ENCODE measurements at regions not wholly inside any gene's neighbourhood (a gene's known extent, or its start where the extent isn't known, plus 50 kb on each side); places are given as distances from the start of the nearest gene placed in this dataset.

DNA sequence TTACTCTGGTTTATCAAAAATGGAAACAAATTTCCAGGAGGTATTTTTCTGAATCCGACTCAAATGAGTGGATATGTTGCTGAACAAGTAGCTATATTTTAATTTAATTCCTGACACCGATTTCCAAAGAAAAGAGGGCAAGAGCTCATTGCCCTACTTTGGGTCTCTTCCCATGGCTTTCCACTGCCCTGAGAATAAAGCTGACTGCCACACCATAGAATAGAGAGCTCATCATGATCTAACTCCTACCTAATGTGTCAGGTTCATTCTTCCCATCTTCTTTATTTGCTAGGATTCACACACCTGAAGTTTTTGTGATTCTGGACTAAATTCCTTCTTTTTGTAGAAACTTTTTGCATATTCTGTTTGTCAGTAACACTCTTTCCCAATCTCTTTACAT lies 792.1 kb downstream of the DTWD2 start:
- H3K27me3 ChIP-seq (ENCODE audit: low read depth, low read length), result no peaks in the 10 kb centered on the region
- TF ChIP-seq, protein P1, sequence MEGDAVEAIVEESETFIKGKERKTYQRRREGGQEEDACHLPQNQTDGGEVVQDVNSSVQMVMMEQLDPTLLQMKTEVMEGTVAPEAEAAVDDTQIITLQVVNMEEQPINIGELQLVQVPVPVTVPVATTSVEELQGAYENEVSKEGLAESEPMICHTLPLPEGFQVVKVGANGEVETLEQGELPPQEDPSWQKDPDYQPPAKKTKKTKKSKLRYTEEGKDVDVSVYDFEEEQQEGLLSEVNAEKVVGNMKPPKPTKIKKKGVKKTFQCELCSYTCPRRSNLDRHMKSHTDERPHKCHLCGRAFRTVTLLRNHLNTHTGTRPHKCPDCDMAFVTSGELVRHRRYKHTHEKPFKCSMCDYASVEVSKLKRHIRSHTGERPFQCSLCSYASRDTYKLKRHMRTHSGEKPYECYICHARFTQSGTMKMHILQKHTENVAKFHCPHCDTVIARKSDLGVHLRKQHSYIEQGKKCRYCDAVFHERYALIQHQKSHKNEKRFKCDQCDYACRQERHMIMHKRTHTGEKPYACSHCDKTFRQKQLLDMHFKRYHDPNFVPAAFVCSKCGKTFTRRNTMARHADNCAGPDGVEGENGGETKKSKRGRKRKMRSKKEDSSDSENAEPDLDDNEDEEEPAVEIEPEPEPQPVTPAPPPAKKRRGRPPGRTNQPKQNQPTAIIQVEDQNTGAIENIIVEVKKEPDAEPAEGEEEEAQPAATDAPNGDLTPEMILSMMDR (IDR thresholded peaks at IDR 0.05; ENCODE audit: low read depth, low read length), result no peak
- TF ChIP-seq EZH2phosphoT487 (IDR thresholded peaks at IDR 0.05; ENCODE audit: low read depth), result no peak
- H3K9me3 ChIP-seq (ENCODE audit: insufficient read depth, low read length), result no peaks in the 10 kb centered on the region
- H2AFZ ChIP-seq (ENCODE audit: low read depth, low read length), result no peak overlapping the region
- no peaks in the 10 kb centered on the region for H3K36me3 ChIP-seq (replicated peaks; ENCODE audit: low read depth, low read length)
- H3K4me1 ChIP-seq (ENCODE audit: low read length), result peaks cover 9% of the 10 kb centered on the region
- no peaks in the 10 kb centered on the region for H3K79me2 ChIP-seq (ENCODE audit: low read length)
- no peak overlapping the region for H3K4me2 ChIP-seq (ENCODE audit: low read length)
- H3K9ac ChIP-seq (ENCODE audit: low read length), result no peak overlapping the region
- no peak overlapping the region for H3K4me3 ChIP-seq (ENCODE audit: low read length)
- H3K27ac ChIP-seq (ENCODE audit: low read length), result no peak overlapping the region
- H4K20me1 ChIP-seq (ENCODE audit: insufficient read depth, low read length), result no peaks in the 10 kb centered on the region

DNA sequence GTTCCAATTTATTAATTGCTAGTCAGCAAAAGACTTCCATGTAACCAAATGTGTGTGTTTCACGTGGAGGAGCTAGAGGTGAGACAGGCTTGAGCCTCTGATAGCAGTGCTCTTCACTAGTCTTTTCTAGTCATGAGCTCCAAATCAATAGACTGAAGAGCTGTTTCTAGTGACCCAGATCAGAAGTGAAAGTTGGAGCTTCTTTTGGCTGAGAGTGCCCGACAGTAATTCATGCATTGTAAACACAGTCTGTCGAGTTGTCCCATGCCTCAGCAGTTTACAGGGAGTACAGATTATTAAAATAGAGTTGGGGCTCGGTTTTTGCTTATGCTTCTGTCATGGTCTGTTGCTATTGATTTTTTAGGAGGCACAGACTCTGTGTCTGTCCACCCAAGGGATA lies 793.1 kb downstream of the DTWD2 start:
- Histone ChIP-seq H3K27ac (ENCODE audit: low read length) (no peak overlapping the region), H2AFZ (ENCODE audit: low read depth, low read length) (peak overlapping the region; percentile 86; the same call in 1 of the 2 replicates), H3K4me3 (ENCODE audit: low read length) (peak overlapping the region; percentile 56), H3K36me3 (replicated peaks; ENCODE audit: low read depth, low read length) (no peaks in the 10 kb centered on the region), H3K4me1 (ENCODE audit: low read length) (peaks cover 9% of the 10 kb centered on the region), H3K27me3 (ENCODE audit: low read depth, low read length) (no peaks in the 10 kb centered on the region), H3K79me2 (ENCODE audit: low read length) (no peaks in the 10 kb centered on the region), H3K4me2 (ENCODE audit: low read length) (peak overlapping the region; percentile 65), H3K9ac (ENCODE audit: low read length) (peak overlapping the region; percentile 44), H4K20me1 (ENCODE audit: insufficient read depth, low read length) (no peaks in the 10 kb centered on the region), H3K9me3 (ENCODE audit: insufficient read depth, low read length) (no peaks in the 10 kb centered on the region)
- TF ChIP-seq, protein P1 (IDR thresholded peaks at IDR 0.05; ENCODE audit: low read depth, low read length), result no peak
- TF ChIP-seq EZH2phosphoT487 (IDR thresholded peaks at IDR 0.05; ENCODE audit: low read depth), result no peak

DNA sequence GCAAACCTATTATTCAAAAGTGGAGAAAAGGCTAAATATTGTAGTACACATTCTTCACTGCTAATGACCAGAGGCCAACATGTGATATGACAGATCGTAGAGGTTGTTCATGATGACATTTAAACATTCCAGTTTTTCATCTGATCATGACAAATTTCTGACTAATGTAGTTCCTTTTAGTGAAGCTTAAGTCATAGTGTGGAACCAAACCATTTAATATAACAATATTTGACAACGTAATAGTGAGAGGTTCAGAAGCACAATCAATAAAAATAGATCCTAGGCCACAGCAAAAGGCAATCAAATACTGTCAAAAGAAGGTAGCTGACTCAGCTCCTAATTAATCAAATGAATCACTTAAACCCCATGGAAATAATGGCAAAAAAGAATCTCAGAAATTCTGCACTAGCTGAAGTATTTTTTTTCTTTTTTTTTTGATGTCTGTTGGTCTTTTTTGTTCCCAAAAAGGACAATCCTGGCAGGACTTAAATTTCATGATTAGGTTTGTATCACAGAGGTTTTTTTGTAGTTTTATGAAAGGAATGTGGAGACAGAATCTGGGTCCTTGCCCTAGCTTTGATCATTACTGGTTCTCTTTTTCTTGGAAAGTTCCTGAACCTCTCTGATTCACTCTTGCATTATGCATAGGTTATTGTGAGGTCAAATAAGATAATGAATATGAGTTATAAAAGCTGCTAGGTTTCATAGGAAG lies 795.0 kb downstream of the DTWD2 start:
- no peaks in the 10 kb centered on the region for H3K9me3 ChIP-seq (ENCODE audit: insufficient read depth, low read length)
- H3K9ac ChIP-seq (ENCODE audit: low read length), result no peak overlapping the region
- no peak overlapping the region for H3K4me2 ChIP-seq (ENCODE audit: low read length)
- H3K4me1 ChIP-seq (ENCODE audit: low read length), result peaks cover 9% of the 10 kb centered on the region
- H3K4me3 ChIP-seq (ENCODE audit: low read length), result no peak overlapping the region
- H2AFZ ChIP-seq (ENCODE audit: low read depth, low read length), result no peak overlapping the region
- H3K27me3 ChIP-seq (ENCODE audit: low read depth, low read length), result no peaks in the 10 kb centered on the region
- no peaks in the 10 kb centered on the region for H4K20me1 ChIP-seq (ENCODE audit: insufficient read depth, low read length)
- H3K36me3 ChIP-seq (replicated peaks; ENCODE audit: low read depth, low read length), result no peaks in the 10 kb centered on the region
- no peaks in the 10 kb centered on the region for H3K79me2 ChIP-seq (ENCODE audit: low read length)
- TF ChIP-seq, protein P1 (IDR thresholded peaks at IDR 0.05; ENCODE audit: low read depth, low read length), result no peak
- TF ChIP-seq EZH2phosphoT487 (IDR thresholded peaks at IDR 0.05; ENCODE audit: low read depth), result no peak
- H3K27ac ChIP-seq (ENCODE audit: low read length), result no peak overlapping the region

DNA sequence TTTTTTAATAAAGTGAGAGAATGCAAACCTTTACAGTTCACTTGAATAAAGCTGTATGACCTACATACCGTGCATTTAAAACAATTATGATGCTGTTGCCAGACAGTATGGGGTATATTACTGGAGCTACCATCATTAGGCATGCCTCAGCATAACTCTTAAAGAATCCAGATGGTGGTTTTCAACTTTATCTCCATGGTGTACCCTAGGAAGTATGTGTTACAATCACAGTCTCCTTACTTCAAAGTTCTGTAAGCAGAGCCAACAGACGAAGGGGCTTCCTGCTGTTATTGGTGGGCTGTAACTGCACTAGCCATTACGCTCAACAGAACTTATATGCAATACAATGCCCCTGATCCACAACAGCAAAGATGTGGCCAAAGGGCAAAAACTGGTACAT lies 803.3 kb downstream of the DTWD2 start:
- H3K4me2 ChIP-seq (ENCODE audit: low read length), result no peak overlapping the region
- peak overlapping the region; percentile 21; the same call in 1 of the 2 replicates for H2AFZ ChIP-seq (ENCODE audit: low read depth, low read length)
- H3K4me1 ChIP-seq (ENCODE audit: low read length), result no peaks in the 10 kb centered on the region
- H3K36me3 ChIP-seq (replicated peaks; ENCODE audit: low read depth, low read length), result no peaks in the 10 kb centered on the region
- no peaks in the 10 kb centered on the region for H3K27me3 ChIP-seq (ENCODE audit: low read depth, low read length)
- H3K27ac ChIP-seq (ENCODE audit: low read length), result no peak overlapping the region
- no peak overlapping the region for H3K9ac ChIP-seq (ENCODE audit: low read length)
- H3K9me3 ChIP-seq (ENCODE audit: insufficient read depth, low read length), result no peaks in the 10 kb centered on the region
- no peak for TF ChIP-seq EZH2phosphoT487 (IDR thresholded peaks at IDR 0.05; ENCODE audit: low read depth)
- TF ChIP-seq, protein P1 (IDR thresholded peaks at IDR 0.05; ENCODE audit: low read depth, low read length), result no peak
- no peaks in the 10 kb centered on the region for H3K79me2 ChIP-seq (ENCODE audit: low read length)
- H4K20me1 ChIP-seq (ENCODE audit: insufficient read depth, low read length), result no peaks in the 10 kb centered on the region
- H3K4me3 ChIP-seq (ENCODE audit: low read length), result no peak overlapping the region

All from OCI-LY3 (cell line).